ENCODE measurements at regions not wholly inside any gene's neighbourhood (a gene's known extent, or its start where the extent isn't known, plus 50 kb on each side); places are given as distances from the start of the nearest gene placed in this dataset.

- TF ChIP-seq CTCF (IDR thresholded peaks at IDR 0.05; ENCODE audit: insufficient read depth, low read length) (no peak), REST (IDR thresholded peaks at IDR 0.05; ENCODE audit: insufficient replicate concordance, low read depth) (no peak), POLR2AphosphoS5 (IDR thresholded peaks at IDR 0.05; ENCODE audit: low read depth) (no peak), SPI1 (IDR thresholded peaks at IDR 0.05; ENCODE audit: borderline replicate concordance, low read depth) (no peak)
Measured at GRCh38 chr5:6146271-6146670, 232.1 kb downstream of the MED10 start.

All from HL-60 (cell line).